ENCODE measurements at regions not wholly inside any gene's neighbourhood (a gene's known extent, or its start where the extent isn't known, plus 50 kb on each side); places are given as distances from the start of the nearest gene placed in this dataset.

- intact Hi-C loops (cut with DNase I; ENCODE audit: low total_unique reads) = no loop called here
- no peak for DNase-seq
- Histone ChIP-seq H3K27ac (no peak overlapping the region), H3K4me3 (no peak overlapping the region), H3K4me1 (no peaks in the 10 kb centered on the region), H3K9me3 (no peaks in the 10 kb centered on the region), H3K27me3 (no peaks in the 10 kb centered on the region), H3K36me3 (no peaks in the 10 kb centered on the region)
- TF ChIP-seq CTCF (IDR thresholded peaks at IDR 0.05) (no peak), POLR2A (IDR thresholded peaks at IDR 0.05) (no peak)
Observed at GRCh38 chr10:61346796-61347413, 106.3 kb downstream of the TMEM26 start.

GRCh38 chr10:61343796-61344195, 109.4 kb downstream of the TMEM26 start:
- intact Hi-C loops (cut with DNase I; ENCODE audit: low total_unique reads) = no loop called here
- Histone ChIP-seq H3K4me3 (no peak overlapping the region), H3K4me1 (no peaks in the 10 kb centered on the region), H3K36me3 (no peaks in the 10 kb centered on the region), H3K27me3 (no peaks in the 10 kb centered on the region), H3K9me3 (no peaks in the 10 kb centered on the region), H3K27ac (no peak overlapping the region)
- TF ChIP-seq POLR2A (IDR thresholded peaks at IDR 0.05) = no peak
- no peak for TF ChIP-seq CTCF (IDR thresholded peaks at IDR 0.05)
- no peak for DNase-seq

- no peak for DNase-seq
- H3K4me1 ChIP-seq = no peaks in the 10 kb centered on the region
- TF ChIP-seq POLR2A (IDR thresholded peaks at IDR 0.05) = no peak
- no peak for TF ChIP-seq CTCF (IDR thresholded peaks at IDR 0.05)
- H3K4me3 ChIP-seq = no peak overlapping the region
- no peaks in the 10 kb centered on the region for H3K27me3 ChIP-seq
- H3K9me3 ChIP-seq = no peaks in the 10 kb centered on the region
- H3K36me3 ChIP-seq = no peaks in the 10 kb centered on the region
- intact Hi-C loops (cut with DNase I; ENCODE audit: low total_unique reads) = no loop called here
- H3K27ac ChIP-seq = no peak overlapping the region
Observed at GRCh38 chr10:61342858-61343572, 110.2 kb downstream of the TMEM26 start.

- H3K36me3 ChIP-seq = no peaks in the 10 kb centered on the region
- DNase-seq = no peak
- no peaks in the 10 kb centered on the region for H3K27me3 ChIP-seq
- H3K27ac ChIP-seq = no peak overlapping the region
- H3K9me3 ChIP-seq = no peaks in the 10 kb centered on the region
- H3K4me1 ChIP-seq = no peaks in the 10 kb centered on the region
- intact Hi-C loops (cut with DNase I; ENCODE audit: low total_unique reads) = no loop called here
- TF ChIP-seq CTCF (IDR thresholded peaks at IDR 0.05) (no peak), POLR2A (IDR thresholded peaks at IDR 0.05) (no peak)
- H3K4me3 ChIP-seq = no peak overlapping the region
Observed at GRCh38 chr10:61341008-61341407, 112.2 kb downstream of the TMEM26 start.

- TF ChIP-seq CTCF (IDR thresholded peaks at IDR 0.05) (no peak), POLR2A (IDR thresholded peaks at IDR 0.05) (no peak)
- intact Hi-C loops (cut with DNase I; ENCODE audit: low total_unique reads) = no loop called here
Observed at GRCh38 chr10:61338146-61338545, 115.0 kb downstream of the TMEM26 start.

More at GRCh38 chr10:61338146-61338545, 115.0 kb downstream of the TMEM26 start:
- Histone ChIP-seq H3K4me1 (no peaks in the 10 kb centered on the region), H3K4me3 (no peak overlapping the region), H3K9me3 (no peaks in the 10 kb centered on the region), H3K27me3 (no peaks in the 10 kb centered on the region), H3K36me3 (no peaks in the 10 kb centered on the region), H3K27ac (no peak overlapping the region)
- DNase-seq = no peak

Measured in uterus (tissue), 3 donors.